OCI-LY1 (cell line): ENCODE measurements at regions not wholly inside any gene's neighbourhood (a gene's known extent, or its start where the extent isn't known, plus 50 kb on each side); places are given as distances from the start of the nearest gene placed in this dataset.

ENCODE experiments used
- H2AFZ ChIP-seq: fragments of 200-600 bp; sonication (generic), shearing (Covaris generic); 2 replicates; pipeline ENCODE4 v1.6.0; 2014; ENCODE audit warnings: antibody characterized with exemption, mild to moderate bottlenecking, low read length
- H3F3A ChIP-seq: fragments of 200-600 bp; sonication (generic), shearing (Covaris generic); 2 replicates; pipeline ENCODE4 v1.6.0; 2014; ENCODE audit warnings: mild to moderate bottlenecking, antibody characterized with exemption, low read length, moderate library complexity; ENCODE audit not compliant: insufficient read depth
- H3K27ac ChIP-seq: fragments of 200-600 bp; sonication (generic); 2 replicates; pipeline ENCODE4 v1.5.1; 2014; ENCODE audit warnings: low read length, mixed run types, mild to moderate bottlenecking, low read depth; ENCODE audit not compliant: poor library complexity, severe bottlenecking
- H3K27me3 ChIP-seq: fragments of 200-600 bp; sonication (generic); 2 replicates; pipeline ENCODE4 v1.6.0; 2014; ENCODE audit warnings: antibody characterized with exemption, mild to moderate bottlenecking, low read length, moderate library complexity; ENCODE audit not compliant: insufficient read depth
- H3K36me3 ChIP-seq: fragments of 200-600 bp; sonication (generic); 2 replicates; pipeline ENCODE4 v1.6.1; 2014; ENCODE audit warnings: mild to moderate bottlenecking, antibody characterized with exemption, low read length, moderate library complexity, mixed read lengths; ENCODE audit not compliant: insufficient read depth
- H3K4me1 ChIP-seq: fragments of 200-600 bp; sonication (generic); 2 replicates; pipeline ENCODE4 v1.5.1; 2014; ENCODE audit warnings: mild to moderate bottlenecking, low read length, moderate library complexity; ENCODE audit not compliant: insufficient read depth, severe bottlenecking
- H3K4me2 ChIP-seq: fragments of 200-600 bp; sonication (generic), shearing (Covaris generic); 2 replicates; pipeline ENCODE4 v1.6.1; 2014; ENCODE audit warnings: low read length
- H3K4me3 ChIP-seq: fragments of 200-600 bp; sonication (generic); 2 replicates; pipeline ENCODE4 v1.5.1; 2014; ENCODE audit warnings: low read length, low read depth, mild to moderate bottlenecking, mixed read lengths; ENCODE audit not compliant: poor library complexity, severe bottlenecking
- H3K79me2 ChIP-seq: fragments of 200-600 bp; shearing (Covaris generic); 2 replicates; pipeline ENCODE4 v1.6.1; 2016; ENCODE audit warnings: mixed run types, low read length, mixed read lengths; ENCODE audit not compliant: insufficient read depth
- H3K9ac ChIP-seq: fragments of 200-600 bp; sonication (generic), shearing (Covaris generic); 2 replicates; pipeline ENCODE4 v1.6.1; 2014; ENCODE audit warnings: mild to moderate bottlenecking, low read length, mixed read lengths
- H3K9me2 ChIP-seq: fragments of 200-600 bp; sonication (generic), shearing (Covaris generic); 2 replicates; pipeline ENCODE4 v1.6.1; 2014; ENCODE audit warnings: low read depth, mild to moderate bottlenecking, low read length, mixed read lengths
- H3K9me3 ChIP-seq: fragments of 200-600 bp; shearing (Covaris generic); 2 replicates; pipeline ENCODE4 v1.6.1; 2014; ENCODE audit warnings: low read length, mixed read lengths
- H4K20me1 ChIP-seq: fragments of 200-600 bp; sonication (generic), shearing (Covaris generic); 2 replicates; pipeline ENCODE4 v1.6.0; 2016; ENCODE audit warnings: mild to moderate bottlenecking, low read length; ENCODE audit not compliant: insufficient read depth
- EZH2 ChIP-seq: fragments of 200-600 bp; sonication (generic), shearing (Covaris generic); IDR thresholded peaks from 2 replicates; pipeline ENCODE4 v1.8.0; 2017; ENCODE audit warnings: borderline replicate concordance, mixed run types, mild to moderate bottlenecking, antibody characterized with exemption, low read length, moderate library complexity, mixed read lengths
- TF ChIP-seq, protein P1 (sequence below): fragments of 200-600 bp; sonication (generic), shearing (Covaris generic); IDR thresholded peaks from 2 replicates; pipeline ENCODE4 v1.5.1; 2017; ENCODE audit warnings: mild to moderate bottlenecking, antibody characterized with exemption, low read length, moderate library complexity, mixed read lengths

DNA sequence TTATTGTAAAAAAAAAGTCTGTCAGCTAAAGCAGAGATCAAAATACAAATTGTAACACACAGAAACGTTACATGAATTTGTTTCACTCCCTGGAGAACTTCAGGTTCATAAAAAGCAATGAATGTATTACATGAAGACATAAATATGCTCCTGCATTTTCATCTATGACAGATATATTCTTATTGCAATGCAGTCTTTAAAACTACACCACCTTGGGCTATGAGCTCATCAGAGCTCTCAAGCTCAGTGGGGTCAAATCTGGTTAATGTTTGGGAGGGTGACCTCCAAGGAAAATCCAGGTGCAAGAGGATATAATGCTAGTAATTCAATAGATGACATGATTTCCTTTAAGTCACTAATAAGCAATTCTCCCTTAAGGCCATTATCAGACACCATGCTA, 606.8 kb downstream of the EPHA3 start:
- H3F3A ChIP-seq: no peaks in the 10 kb centered on the region
- no peak overlapping the region for H2AFZ ChIP-seq
- H3K4me2 ChIP-seq: no peak overlapping the region
- no peaks in the 10 kb centered on the region for H3K79me2 ChIP-seq
- no peaks in the 10 kb centered on the region for H3K9me2 ChIP-seq
- no peaks in the 10 kb centered on the region for H3K36me3 ChIP-seq
- H4K20me1 ChIP-seq: no peaks in the 10 kb centered on the region
- no peaks in the 10 kb centered on the region for H3K4me1 ChIP-seq
- no peak overlapping the region for H3K4me3 ChIP-seq
- H3K27me3 ChIP-seq: no peaks in the 10 kb centered on the region
- TF ChIP-seq, protein P1, sequence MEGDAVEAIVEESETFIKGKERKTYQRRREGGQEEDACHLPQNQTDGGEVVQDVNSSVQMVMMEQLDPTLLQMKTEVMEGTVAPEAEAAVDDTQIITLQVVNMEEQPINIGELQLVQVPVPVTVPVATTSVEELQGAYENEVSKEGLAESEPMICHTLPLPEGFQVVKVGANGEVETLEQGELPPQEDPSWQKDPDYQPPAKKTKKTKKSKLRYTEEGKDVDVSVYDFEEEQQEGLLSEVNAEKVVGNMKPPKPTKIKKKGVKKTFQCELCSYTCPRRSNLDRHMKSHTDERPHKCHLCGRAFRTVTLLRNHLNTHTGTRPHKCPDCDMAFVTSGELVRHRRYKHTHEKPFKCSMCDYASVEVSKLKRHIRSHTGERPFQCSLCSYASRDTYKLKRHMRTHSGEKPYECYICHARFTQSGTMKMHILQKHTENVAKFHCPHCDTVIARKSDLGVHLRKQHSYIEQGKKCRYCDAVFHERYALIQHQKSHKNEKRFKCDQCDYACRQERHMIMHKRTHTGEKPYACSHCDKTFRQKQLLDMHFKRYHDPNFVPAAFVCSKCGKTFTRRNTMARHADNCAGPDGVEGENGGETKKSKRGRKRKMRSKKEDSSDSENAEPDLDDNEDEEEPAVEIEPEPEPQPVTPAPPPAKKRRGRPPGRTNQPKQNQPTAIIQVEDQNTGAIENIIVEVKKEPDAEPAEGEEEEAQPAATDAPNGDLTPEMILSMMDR: no peak
- no peak for TF ChIP-seq EZH2
- H3K9ac ChIP-seq: no peak overlapping the region
- no peaks in the 10 kb centered on the region; the same call in 1 of the 2 replicates for H3K9me3 ChIP-seq
- no peak overlapping the region for H3K27ac ChIP-seq

DNA sequence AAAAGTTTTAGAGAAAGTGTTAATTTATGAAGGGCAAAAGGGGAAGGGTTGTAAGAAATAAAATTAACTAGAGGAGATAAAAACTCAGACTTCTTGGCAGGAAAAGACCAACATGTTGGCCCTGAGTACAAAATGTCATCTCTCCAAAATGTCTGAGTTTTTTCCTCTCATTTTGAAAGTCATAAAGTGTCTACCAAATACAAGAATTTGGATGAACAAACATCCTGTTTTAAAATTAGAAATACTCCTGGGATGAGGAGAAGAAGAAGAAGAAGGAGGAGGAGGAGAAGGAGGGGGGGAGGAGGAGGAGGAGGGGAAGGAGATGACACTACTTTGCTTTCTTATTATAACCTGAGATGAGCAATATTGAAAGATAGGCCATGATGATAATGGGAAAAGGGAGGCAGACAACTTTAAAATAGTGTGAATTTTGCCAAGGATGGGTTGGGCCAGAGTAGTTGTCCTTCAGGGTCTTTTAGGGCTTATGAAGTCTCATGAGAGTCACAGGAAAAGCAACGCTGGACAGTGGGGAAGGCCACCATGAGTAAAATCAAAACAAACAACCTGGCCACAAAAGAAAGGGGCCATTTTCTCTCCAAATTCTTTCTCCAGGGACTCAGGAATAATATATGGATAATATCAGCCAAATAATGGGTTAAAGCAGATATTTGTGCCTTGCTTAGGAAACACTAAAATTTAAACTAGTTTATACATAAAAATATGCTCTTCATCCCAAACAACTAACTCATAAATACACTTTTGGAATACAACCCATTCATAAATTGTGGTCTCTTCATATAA, 632.9 kb downstream of the EPHA3 start:
- H3K4me2 ChIP-seq: no peak overlapping the region

DNA sequence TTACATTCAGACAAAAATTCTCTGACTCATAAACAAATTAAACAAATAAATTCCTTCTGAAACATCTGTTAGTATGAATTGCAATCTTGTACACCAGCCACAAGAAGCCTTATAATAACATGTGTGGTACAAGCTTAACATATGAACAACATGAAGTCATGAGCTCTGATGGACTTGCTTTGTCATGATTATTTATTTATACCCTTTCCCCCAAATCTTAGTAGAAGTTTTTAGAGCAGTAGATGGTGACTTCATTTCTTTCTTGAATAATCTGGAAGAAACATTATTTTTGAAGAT, 633.4 kb downstream of the EPHA3 start:
- TF ChIP-seq EZH2: no peak
- TF ChIP-seq, protein P1: no peak
- Histone ChIP-seq H3K4me2 (no peak overlapping the region), H3K9me2 (no peaks in the 10 kb centered on the region), H3K4me1 (no peaks in the 10 kb centered on the region), H3K79me2 (no peaks in the 10 kb centered on the region), H3K27ac (no peak overlapping the region), H3K9me3 (no peaks in the 10 kb centered on the region), H3F3A (no peaks in the 10 kb centered on the region), H3K36me3 (no peaks in the 10 kb centered on the region), H3K27me3 (no peaks in the 10 kb centered on the region), H3K9ac (no peak overlapping the region), H3K4me3 (no peak overlapping the region), H2AFZ (no peak overlapping the region), H4K20me1 (no peaks in the 10 kb centered on the region)

More for the DNA sequence above, 632.9 kb downstream of the EPHA3 start:
- Histone ChIP-seq H3K9ac (no peak overlapping the region), H3K4me1 (no peaks in the 10 kb centered on the region), H3K9me3 (no peaks in the 10 kb centered on the region), H3K9me2 (no peaks in the 10 kb centered on the region), H2AFZ (no peak overlapping the region), H3K36me3 (no peaks in the 10 kb centered on the region), H4K20me1 (no peaks in the 10 kb centered on the region), H3K79me2 (no peaks in the 10 kb centered on the region), H3K27ac (no peak overlapping the region), H3F3A (no peaks in the 10 kb centered on the region), H3K27me3 (no peaks in the 10 kb centered on the region), H3K4me3 (no peak overlapping the region)
- TF ChIP-seq, protein P1: no peak
- TF ChIP-seq EZH2: no peak
